Vagina (tissue), 2 donors: ENCODE measurements at regions not wholly inside any gene's neighbourhood (a gene's known extent, or its start where the extent isn't known, plus 50 kb on each side); places are given as distances from the start of the nearest gene placed in this dataset.

ENCODE experiments used
- DNase-seq, 2 donors: peaks; one replicate each; pipeline ENCODE4 v3.0.0-alpha.2; 2017; ENCODE audit errors: extremely low spot score in 2 of 2
- H3K27ac ChIP-seq: fragments of 200-600 bp; sonication (generic); one replicate; pipeline ENCODE4 v1.5.1; 2019
- H3K27me3 ChIP-seq: fragments of 200-600 bp; sonication (generic); one replicate; pipeline ENCODE4 v1.5.1; 2019
- H3K36me3 ChIP-seq, 2 donors: fragments of 200-600 bp; sonication (generic); one replicate each; pipeline ENCODE4 v1.5.1; 2017 to 2019
- H3K4me1 ChIP-seq: fragments of 200-600 bp; sonication (generic); one replicate; pipeline ENCODE4 v1.5.1; 2019
- H3K4me3 ChIP-seq, 2 donors: fragments of 200-600 bp; sonication (generic); 1 replicate in 1 of 2; 2 replicates in 1 of 2; pipeline ENCODE4 v1.5.1; 2016 to 2019
- H3K9me3 ChIP-seq: fragments of 200-600 bp; sonication (generic); one replicate; pipeline ENCODE4 v1.5.1; 2019
- CTCF ChIP-seq, 3 experiments: fragments of 450-650 bp in 2 of 3; fragments of 200-600 bp in 1 of 3; sonication (generic) in 1 of 3; IDR thresholded peaks; one replicate each; pipeline ENCODE4 v1.5.1; 2017 to 2019; ENCODE audit warnings: antibody characterized with exemption in 3 of 3, mild to moderate bottlenecking in 2 of 3, moderate library complexity in 2 of 3
- POLR2A ChIP-seq, 2 donors: fragments of 450-650 bp; IDR thresholded peaks; one replicate each; pipeline ENCODE4 v1.6.1; 2017; ENCODE audit warnings: antibody characterized with exemption in 2 of 2, mild to moderate bottlenecking in 2 of 2, moderate library complexity in 2 of 2
- POLR2AphosphoS5 ChIP-seq, 2 donors: sonication (generic); formaldehyde crosslinking; IDR thresholded peaks; one replicate each; pipeline ENCODE4 v1.9.0; 2017; ENCODE audit warnings: antibody characterized with exemption in 2 of 2, mild to moderate bottlenecking in 2 of 2, low read depth in 1 of 2; ENCODE audit not compliant: insufficient read depth in 1 of 2
- intact Hi-C: fragments of 100-400 bp; cut with DNase I; formaldehyde crosslinking; loops from one replicate; pipeline ENCODE4 v1.15.1; 2023

GRCh38 chr5:124647352-124647751 is 99.1 kb downstream of the ZNF608 start:
- Histone ChIP-seq H3K27ac (no peak overlapping the region), H3K4me1 (peaks cover 31% of the 10 kb centered on the region), H3K36me3 (no peaks in the 10 kb centered on the region), H3K4me3 (no peak overlapping the region), H3K9me3 (no peaks in the 10 kb centered on the region), H3K27me3 (no peaks in the 10 kb centered on the region)
- intact Hi-C loops = no loop called here
- TF ChIP-seq POLR2A (IDR thresholded peaks at IDR 0.05) (no peak), CTCF (IDR thresholded peaks at IDR 0.05) (no peak), POLR2AphosphoS5 (IDR thresholded peaks at IDR 0.05; ENCODE audit: insufficient read depth in 1 of 2, low read depth in 1 of 2) (no peak)
- DNase-seq = no peak

- TF ChIP-seq CTCF (IDR thresholded peaks at IDR 0.05) (no peak), POLR2A (IDR thresholded peaks at IDR 0.05) (no peak), POLR2AphosphoS5 (IDR thresholded peaks at IDR 0.05; ENCODE audit: insufficient read depth in 1 of 2, low read depth in 1 of 2) (no peak)
- Histone ChIP-seq H3K4me3 (no peak overlapping the region), H3K9me3 (no peaks in the 10 kb centered on the region), H3K27me3 (no peaks in the 10 kb centered on the region), H3K27ac (no peak overlapping the region), H3K4me1 (peaks cover 22% of the 10 kb centered on the region), H3K36me3 (no peaks in the 10 kb centered on the region)
- DNase-seq = no peak
- intact Hi-C loops = no loop called here
Observed at GRCh38 chr5:124645396-124645795, 101.0 kb downstream of the ZNF608 start.

- Histone ChIP-seq H3K4me3 (no peak overlapping the region), H3K27ac (no peak overlapping the region), H3K27me3 (no peaks in the 10 kb centered on the region), H3K36me3 (no peaks in the 10 kb centered on the region), H3K9me3 (no peaks in the 10 kb centered on the region), H3K4me1 (peaks cover 14% of the 10 kb centered on the region)
- TF ChIP-seq POLR2AphosphoS5 (IDR thresholded peaks at IDR 0.05; ENCODE audit: insufficient read depth in 1 of 2, low read depth in 1 of 2) (no peak), POLR2A (IDR thresholded peaks at IDR 0.05) (no peak), CTCF (IDR thresholded peaks at IDR 0.05) (no peak)
- intact Hi-C loops = no loop called here
- DNase-seq = no peak
Observed at GRCh38 chr5:124644582-124644981, 101.9 kb downstream of the ZNF608 start.

GRCh38 chr5:124644138-124644537 is 102.3 kb downstream of the ZNF608 start:
- DNase-seq = no peak
- H3K27me3 ChIP-seq = no peaks in the 10 kb centered on the region
- TF ChIP-seq POLR2A (IDR thresholded peaks at IDR 0.05) = no peak
- no peak for TF ChIP-seq CTCF (IDR thresholded peaks at IDR 0.05)
- no peak for TF ChIP-seq POLR2AphosphoS5 (IDR thresholded peaks at IDR 0.05; ENCODE audit: insufficient read depth in 1 of 2, low read depth in 1 of 2)
- intact Hi-C loops = no loop called here
- H3K4me3 ChIP-seq = no peak overlapping the region
- H3K4me1 ChIP-seq = peaks cover 9% of the 10 kb centered on the region
- no peaks in the 10 kb centered on the region for H3K9me3 ChIP-seq
- no peak overlapping the region for H3K27ac ChIP-seq
- no peaks in the 10 kb centered on the region for H3K36me3 ChIP-seq

GRCh38 chr5:124643336-124643735 is 103.1 kb downstream of the ZNF608 start:
- intact Hi-C loops = no loop called here
- Histone ChIP-seq H3K27me3 (no peaks in the 10 kb centered on the region), H3K4me1 (peaks cover 1% of the 10 kb centered on the region), H3K9me3 (no peaks in the 10 kb centered on the region), H3K36me3 (no peaks in the 10 kb centered on the region), H3K27ac (no peak overlapping the region), H3K4me3 (no peak overlapping the region)
- DNase-seq = no peak
- TF ChIP-seq CTCF (IDR thresholded peaks at IDR 0.05) (no peak), POLR2A (IDR thresholded peaks at IDR 0.05) (no peak), POLR2AphosphoS5 (IDR thresholded peaks at IDR 0.05; ENCODE audit: insufficient read depth in 1 of 2, low read depth in 1 of 2) (no peak)
